CD4-positive, alpha-beta memory T cell (primary cell): ENCODE measurements at regions not wholly inside any gene's neighbourhood (a gene's known extent, or its start where the extent isn't known, plus 50 kb on each side); places are given as distances from the start of the nearest gene placed in this dataset.
"Not testable (repeated sequence)": the region's sequence is repeated elsewhere in the genome, so short reads cannot be mapped to it uniquely, and the experiment has no call there.

Experiments
- CTCF ChIA-PET: fragments of 350-600 bp; sonication (Branson Sonifier 250); formaldehyde crosslinking; loops from one replicate; lab custom pipeline; 2021; ENCODE audit warnings: inconsistent platforms; ENCODE audit not compliant: partially characterized antibody; lab: Charles Lee
- POLR2A ChIA-PET: fragments of 350-600 bp; sonication (Branson Sonifier 250); formaldehyde crosslinking; loops from one replicate; lab custom pipeline; 2021; ENCODE audit not compliant: partially characterized antibody; lab: Charles Lee
- DNase-seq, 5 donors: peaks; one replicate each; pipeline versions ENCODE4 v3.0.0 to v3.0.0-alpha.2; 2020 to 2022; ENCODE audit warnings: mixed read lengths in 1 of 5
- H3K27ac ChIP-seq: one replicate; pipeline ENCODE4 v1.7.0; 2013; ENCODE audit warnings: low read depth, low read length
- H3K27me3 ChIP-seq: 2 replicates; pipeline ENCODE4 v1.7.0; 2013; ENCODE audit warnings: mild to moderate bottlenecking, low read length, moderate library complexity; ENCODE audit not compliant: insufficient read depth
- H3K36me3 ChIP-seq: 2 replicates; pipeline ENCODE4 v1.7.0; 2013; ENCODE audit warnings: mild to moderate bottlenecking, low read length, moderate library complexity; ENCODE audit not compliant: insufficient read depth
- H3K4me1 ChIP-seq: 2 replicates; pipeline ENCODE4 v1.7.0; 2013; ENCODE audit warnings: mild to moderate bottlenecking, low read length, moderate library complexity; ENCODE audit not compliant: insufficient read depth
- H3K4me3 ChIP-seq, 2 donors: one replicate each; pipeline ENCODE4 v1.7.0; 2013; ENCODE audit warnings: low read length in 2 of 2, mild to moderate bottlenecking in 1 of 2
- H3K9me3 ChIP-seq, 2 donors: one replicate each; pipeline ENCODE4 v1.7.0; 2013; ENCODE audit warnings: low read length in 2 of 2, control low read depth in 1 of 2; ENCODE audit not compliant: control insufficient read depth in 1 of 2
- H3K27ac Mint-ChIP-seq, 7 donors: one replicate each; pipeline ENCODE4 v1.8.0; 2020 to 2021; ENCODE audit warnings: mixed read lengths in 7 of 7, mild to moderate bottlenecking in 6 of 7, inconsistent platforms in 3 of 7, moderate library complexity in 3 of 7
- H3K27me3 Mint-ChIP-seq, 2 donors: one replicate each; pipeline ENCODE4 v1.8.0; 2020 to 2021; ENCODE audit warnings: mixed read lengths in 2 of 2
- H3K36me3 Mint-ChIP-seq, 2 donors: one replicate each; pipeline ENCODE4 v1.8.0; 2020 to 2021; ENCODE audit warnings: mixed read lengths in 2 of 2, inconsistent platforms in 1 of 2, mild to moderate bottlenecking in 1 of 2
- H3K4me1 Mint-ChIP-seq, 4 donors: one replicate each; pipeline ENCODE4 v1.8.0; 2020 to 2021; ENCODE audit warnings: mixed read lengths in 4 of 4, mild to moderate bottlenecking in 1 of 4
- H3K4me3 Mint-ChIP-seq, 8 donors: one replicate each; pipeline ENCODE4 v1.8.0; 2020 to 2021; ENCODE audit warnings: mixed read lengths in 8 of 8, mild to moderate bottlenecking in 7 of 8, moderate library complexity in 6 of 8, inconsistent platforms in 3 of 8
- H3K9me3 Mint-ChIP-seq, 8 donors: one replicate each; pipeline ENCODE4 v1.8.0; 2020 to 2021; ENCODE audit warnings: mixed read lengths in 8 of 8, mild to moderate bottlenecking in 5 of 8, inconsistent platforms in 3 of 8, moderate library complexity in 1 of 8
- intact Hi-C: fragments of 100-400 bp; cut with micrococcal nuclease; formaldehyde crosslinking; loops from one replicate; pipeline ENCODE4 v1.15.1; 2023

GRCh38 chr14:21840765-21841164 lies 167.1 kb upstream of the OR4E1 start:
- POLR2A ChIA-PET, result interaction anchor here (0.5 to 2.2 kb wide), 7 partner anchors 664 to 1078 kb away, joined by 3 to 11 read pairs (median 4); no protein-coding TSS in a partner anchor
- peaks cover 0 to 11% (median 2%) of the 10 kb centered on the region in 4 donors for H3K4me1 Mint-ChIP-seq

DNA sequence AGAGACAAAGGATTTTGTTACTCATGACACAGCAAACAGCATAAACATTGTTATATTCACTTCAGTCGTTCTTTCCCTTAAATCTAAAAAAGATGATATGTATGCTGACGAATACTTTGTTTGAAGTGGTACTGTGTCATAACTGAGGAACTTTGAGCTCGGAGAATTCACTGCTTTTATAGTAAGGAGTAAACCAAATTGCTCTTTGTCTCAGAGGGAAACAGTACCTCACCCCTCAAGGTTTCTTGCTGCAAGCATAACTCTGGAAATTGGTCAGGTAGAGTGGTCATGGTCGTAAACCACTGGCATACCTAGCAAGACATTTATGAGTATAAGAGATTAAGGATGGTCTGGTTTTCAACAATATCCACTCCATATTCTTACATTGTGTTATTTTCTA lies 160.2 kb upstream of the OR4E1 start:
- peaks cover 14 to 26% of the 10 kb centered on the region in 2 donors for H3K27me3 Mint-ChIP-seq
- Histone ChIP-seq H3K27me3 (no peaks in the 10 kb centered on the region), H3K36me3 (no peaks in the 10 kb centered on the region), H3K9me3 (no peaks in the 10 kb centered on the region), H3K4me3 (no peak overlapping the region), H3K27ac (no peak overlapping the region), H3K4me1 (no peaks in the 10 kb centered on the region)
- no peaks in the 10 kb centered on the region for H3K4me1 Mint-ChIP-seq
- H3K9me3 Mint-ChIP-seq, result peaks cover 0 to 3% (median 0%) of the 10 kb centered on the region in 8 donors
- no peak for DNase-seq
- CTCF ChIA-PET, result interaction anchor here (3.1 kb wide), 1 partner anchor 9 kb away, joined by 11 read pairs; no protein-coding TSS in a partner anchor
- POLR2A ChIA-PET, result no interaction called here
- no peak overlapping the region for H3K27ac Mint-ChIP-seq
- no peak overlapping the region for H3K4me3 Mint-ChIP-seq
- no peaks in the 10 kb centered on the region for H3K36me3 Mint-ChIP-seq
- intact Hi-C loops, result no loop called here

More at GRCh38 chr14:21840765-21841164, 167.1 kb upstream of the OR4E1 start:
- intact Hi-C loops, result loop anchor here (1.0 to 2.0 kb wide), 2 partner anchors 716 to 1013 kb away; no protein-coding TSS in a partner anchor
- H3K4me3 ChIP-seq, result no peak overlapping the region
- no peaks in the 10 kb centered on the region for H3K9me3 ChIP-seq
- Mint-ChIP-seq H3K36me3 (no peaks in the 10 kb centered on the region), H3K27ac (peak overlapping the region in 6 of 7 donors; percentile 39 to 96 (median 62)), H3K9me3 (peaks cover 0 to 3% (median 0%) of the 10 kb centered on the region in 8 donors), H3K27me3 (peaks cover 16 to 17% of the 10 kb centered on the region in 2 donors), H3K4me3 (peak overlapping the region; percentile 49 to 79 (median 69))
- no peaks in the 10 kb centered on the region for H3K27me3 ChIP-seq
- no peaks in the 10 kb centered on the region for H3K36me3 ChIP-seq
- CTCF ChIA-PET, result interaction anchor here (0.7 to 2.7 kb wide), 10 partner anchors 9 to 1217 kb away, joined by 3 to 12 read pairs (median 5); no protein-coding TSS in a partner anchor
- peaks cover 3% of the 10 kb centered on the region for H3K4me1 ChIP-seq
- DNase-seq, result peak in 4 of 5 donors; percentile 17 to 39 (median 28)
- no peak overlapping the region for H3K27ac ChIP-seq

- Mint-ChIP-seq H3K4me3 (peak overlapping the region in 7 of 8 donors; percentile 11 to 65 (median 48)), H3K36me3 (no peaks in the 10 kb centered on the region), H3K27me3 (peaks cover 29% of the 10 kb centered on the region in 2 donors), H3K4me1 (peaks cover 0 to 6% (median 3%) of the 10 kb centered on the region in 4 donors), H3K27ac (peak overlapping the region in 2 of 7 donors; percentile 12 to 13), H3K9me3 (no peaks in the 10 kb centered on the region)
- intact Hi-C loops, result loop anchor here (5.0 kb wide), 1 partner anchor 59 kb away; no protein-coding TSS in a partner anchor
- no peaks in the 10 kb centered on the region for H3K9me3 ChIP-seq
- H3K27me3 ChIP-seq, result no peaks in the 10 kb centered on the region
- CTCF ChIA-PET, result interaction anchor here (0.7 to 2.8 kb wide), 4 partner anchors 24 to 1029 kb away, joined by 3 to 9 read pairs (median 3); no protein-coding TSS in a partner anchor
- no peak overlapping the region for H3K27ac ChIP-seq
- no peaks in the 10 kb centered on the region for H3K4me1 ChIP-seq
- no peak for DNase-seq
- H3K36me3 ChIP-seq, result no peaks in the 10 kb centered on the region
- POLR2A ChIA-PET, result interaction anchor here (0.8 kb wide), 1 partner anchor 1045 kb away, joined by 3 read pairs; the partner anchor contains the start of gene LRP10
- no peak overlapping the region for H3K4me3 ChIP-seq
Observed at GRCh38 chr14:21825845-21826244, 152.2 kb upstream of the OR4E1 start.

GRCh38 chr14:21825149-21825743 lies 151.6 kb upstream of the OR4E1 start:
- H3K27me3 ChIP-seq, result no peaks in the 10 kb centered on the region
- Mint-ChIP-seq H3K36me3 (no peaks in the 10 kb centered on the region), H3K9me3 (no peaks in the 10 kb centered on the region), H3K4me3 (peak overlapping the region; percentile 11 to 65 (median 50)), H3K27ac (peak overlapping the region in 2 of 7 donors; percentile 12 to 20), H3K4me1 (peaks cover 0 to 6% (median 3%) of the 10 kb centered on the region in 4 donors), H3K27me3 (peaks cover 32 to 34% of the 10 kb centered on the region in 2 donors)
- intact Hi-C loops, result loop anchor here (5.0 kb wide), 1 partner anchor 58 kb away; no protein-coding TSS in a partner anchor
- no peak overlapping the region for H3K4me3 ChIP-seq
- no peaks in the 10 kb centered on the region for H3K9me3 ChIP-seq
- ChIA-PET POLR2A (interaction anchor here (0.8 to 0.9 kb wide), 2 partner anchors 731 to 1046 kb away, joined by 3 to 5 read pairs; partner anchors contain the start of gene LRP10), CTCF (interaction anchor here (0.6 to 2.8 kb wide), 11 partner anchors 10 to 1029 kb away, joined by 3 to 11 read pairs (median 4); no protein-coding TSS in a partner anchor)
- DNase-seq, result peak; percentile 36 to 57 (median 51)
- H3K4me1 ChIP-seq, result no peaks in the 10 kb centered on the region
- no peaks in the 10 kb centered on the region for H3K36me3 ChIP-seq
- no peak overlapping the region for H3K27ac ChIP-seq

DNA sequence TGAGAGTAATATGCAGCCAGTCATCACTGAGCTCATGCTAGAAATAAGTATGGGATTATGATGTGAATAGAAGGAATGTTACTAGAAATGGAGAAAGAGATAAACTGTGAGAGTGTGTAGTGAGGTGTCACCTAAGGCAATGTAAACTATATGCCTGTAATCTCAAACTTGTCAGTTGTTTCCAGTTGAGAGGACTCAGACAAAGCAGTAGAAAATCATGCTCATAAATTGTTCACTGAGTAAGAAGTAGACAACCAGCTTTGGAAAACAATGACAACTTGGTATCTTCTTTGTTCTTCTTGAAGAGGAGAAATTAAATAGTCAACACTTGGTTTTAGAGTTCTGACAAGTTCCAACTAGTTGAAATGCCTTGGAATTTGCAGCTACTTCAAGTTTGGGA lies 148.5 kb upstream of the OR4E1 start:
- H3K9me3 ChIP-seq, result no peaks in the 10 kb centered on the region
- no peak overlapping the region for H3K27ac ChIP-seq
- no peaks in the 10 kb centered on the region for H3K27me3 ChIP-seq
- no peak overlapping the region for H3K4me3 ChIP-seq
- H3K4me1 ChIP-seq, result no peaks in the 10 kb centered on the region
- peaks cover 0 to 15% (median 6%) of the 10 kb centered on the region in 8 donors for H3K9me3 Mint-ChIP-seq
- H3K4me3 Mint-ChIP-seq, result no peak overlapping the region
- POLR2A ChIA-PET, result interaction anchor here (0.6 kb wide), 1 partner anchor 735 kb away, joined by 3 read pairs; no protein-coding TSS in a partner anchor
- no peak overlapping the region for H3K27ac Mint-ChIP-seq
- peaks cover 3% of the 10 kb centered on the region in 2 donors for H3K36me3 Mint-ChIP-seq
- H3K27me3 Mint-ChIP-seq, result peaks cover 21 to 27% of the 10 kb centered on the region in 2 donors
- DNase-seq, result no peak
- no peaks in the 10 kb centered on the region for H3K36me3 ChIP-seq
- intact Hi-C loops, result no loop called here
- peaks cover 0 to 6% (median 3%) of the 10 kb centered on the region in 4 donors for H3K4me1 Mint-ChIP-seq
- CTCF ChIA-PET, result no interaction called here

GRCh38 chr14:21820631-21821030 lies 147.0 kb upstream of the OR4E1 start:
- peaks cover 0 to 25% (median 17%) of the 10 kb centered on the region in 8 donors for H3K9me3 Mint-ChIP-seq
- no peak overlapping the region for H3K27ac ChIP-seq
- H3K27me3 ChIP-seq, result no peaks in the 10 kb centered on the region
- H3K4me3 ChIP-seq, result no peak overlapping the region
- H3K27me3 Mint-ChIP-seq, result peaks cover 18 to 21% of the 10 kb centered on the region in 2 donors
- no peaks in the 10 kb centered on the region for H3K4me1 ChIP-seq
- CTCF ChIA-PET, result interaction anchor here (1.4 kb wide), 1 partner anchor 28 kb away, joined by 3 read pairs; no protein-coding TSS in a partner anchor
- no peak for DNase-seq
- peak overlapping the region in 1 of 8 donors; percentile 32 for H3K4me3 Mint-ChIP-seq
- H3K27ac Mint-ChIP-seq, result no peak overlapping the region
- POLR2A ChIA-PET, result no interaction called here
- intact Hi-C loops, result no loop called here
- H3K4me1 Mint-ChIP-seq, result peaks cover 0 to 6% (median 3%) of the 10 kb centered on the region in 4 donors
- peaks cover 3 to 6% of the 10 kb centered on the region in 2 donors for H3K36me3 Mint-ChIP-seq
- no peaks in the 10 kb centered on the region for H3K36me3 ChIP-seq
- no peaks in the 10 kb centered on the region for H3K9me3 ChIP-seq

- H3K36me3 ChIP-seq, H3K4me1 ChIP-seq, H3K27me3 ChIP-seq, DNase-seq, H3K4me3 ChIP-seq, POLR2A ChIA-PET, H3K27ac ChIP-seq, H3K4me1 Mint-ChIP-seq, intact Hi-C loops, H3K4me3 Mint-ChIP-seq, H3K27ac Mint-ChIP-seq, H3K9me3 ChIP-seq, H3K36me3 Mint-ChIP-seq: not testable (repeated sequence)
- H3K9me3 Mint-ChIP-seq, result peaks cover 0 to 28% (median 18%) of the 10 kb centered on the region in 8 donors
- H3K27me3 Mint-ChIP-seq, result peaks cover 13 to 17% of the 10 kb centered on the region in 2 donors
- CTCF ChIA-PET, result interaction anchor here (0.6 to 1.4 kb wide), 2 partner anchors 27 to 963 kb away, joined by 3 read pairs; no protein-coding TSS in a partner anchor
Observed at GRCh38 chr14:21819891-21820290, 146.3 kb upstream of the OR4E1 start.
